ENCODE measurements at regions not wholly inside any gene's neighbourhood (a gene's known extent, or its start where the extent isn't known, plus 50 kb on each side); places are given as distances from the start of the nearest gene placed in this dataset.

DNA sequence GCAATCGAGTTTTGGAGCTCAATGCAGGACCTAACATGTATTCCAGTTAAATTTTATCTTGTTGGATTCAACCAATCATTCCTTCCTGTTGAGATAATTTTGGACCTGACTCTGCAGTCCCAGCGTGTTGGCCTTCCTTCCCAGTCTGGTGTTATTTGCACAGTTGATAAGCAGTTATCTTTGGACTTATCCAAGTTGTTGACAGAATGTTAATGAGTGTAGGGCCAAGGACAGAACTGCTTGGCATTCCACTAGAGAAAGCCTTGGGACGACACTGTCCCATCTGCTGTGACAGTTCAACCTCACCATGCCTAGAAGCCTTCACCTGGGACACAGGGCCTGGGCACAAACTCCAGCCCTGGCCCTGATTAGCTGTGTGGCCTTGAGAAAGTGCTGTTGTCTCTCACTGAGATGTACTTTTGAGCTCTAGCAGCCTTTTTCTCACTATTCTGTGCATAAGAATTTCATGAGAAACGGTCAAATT, 104.1 kb upstream of the SLC25A33 start (continued):
- peak; percentile 90 for TF ChIP-seq NFIC (IDR thresholded peaks at IDR 0.05; ENCODE audit: low read length)
- peak; percentile 95 for TF ChIP-seq ZSCAN30 (CRISPR knock-in tag; IDR thresholded peaks at IDR 0.05)
- no peak; the same call in 1 of the 2 replicates for TF ChIP-seq ZNF143 (CRISPR knock-in tag; IDR thresholded peaks at IDR 0.05)
- peak; percentile 91 for TF ChIP-seq ZMYM3 (CRISPR knock-in tag; IDR thresholded peaks at IDR 0.05)
- TF ChIP-seq ZNF382 (CRISPR knock-in tag; IDR thresholded peaks at IDR 0.05; ENCODE audit: borderline replicate concordance), result no peak
- TF ChIP-seq RAD21 (CRISPR knock-in tag; IDR thresholded peaks at IDR 0.05), result no peak; the same call in 1 of the 2 replicates
- TF ChIP-seq ZNF782 (CRISPR knock-in tag; IDR thresholded peaks at IDR 0.05; ENCODE audit: borderline replicate concordance), result no peak
- TF ChIP-seq, protein P1, sequence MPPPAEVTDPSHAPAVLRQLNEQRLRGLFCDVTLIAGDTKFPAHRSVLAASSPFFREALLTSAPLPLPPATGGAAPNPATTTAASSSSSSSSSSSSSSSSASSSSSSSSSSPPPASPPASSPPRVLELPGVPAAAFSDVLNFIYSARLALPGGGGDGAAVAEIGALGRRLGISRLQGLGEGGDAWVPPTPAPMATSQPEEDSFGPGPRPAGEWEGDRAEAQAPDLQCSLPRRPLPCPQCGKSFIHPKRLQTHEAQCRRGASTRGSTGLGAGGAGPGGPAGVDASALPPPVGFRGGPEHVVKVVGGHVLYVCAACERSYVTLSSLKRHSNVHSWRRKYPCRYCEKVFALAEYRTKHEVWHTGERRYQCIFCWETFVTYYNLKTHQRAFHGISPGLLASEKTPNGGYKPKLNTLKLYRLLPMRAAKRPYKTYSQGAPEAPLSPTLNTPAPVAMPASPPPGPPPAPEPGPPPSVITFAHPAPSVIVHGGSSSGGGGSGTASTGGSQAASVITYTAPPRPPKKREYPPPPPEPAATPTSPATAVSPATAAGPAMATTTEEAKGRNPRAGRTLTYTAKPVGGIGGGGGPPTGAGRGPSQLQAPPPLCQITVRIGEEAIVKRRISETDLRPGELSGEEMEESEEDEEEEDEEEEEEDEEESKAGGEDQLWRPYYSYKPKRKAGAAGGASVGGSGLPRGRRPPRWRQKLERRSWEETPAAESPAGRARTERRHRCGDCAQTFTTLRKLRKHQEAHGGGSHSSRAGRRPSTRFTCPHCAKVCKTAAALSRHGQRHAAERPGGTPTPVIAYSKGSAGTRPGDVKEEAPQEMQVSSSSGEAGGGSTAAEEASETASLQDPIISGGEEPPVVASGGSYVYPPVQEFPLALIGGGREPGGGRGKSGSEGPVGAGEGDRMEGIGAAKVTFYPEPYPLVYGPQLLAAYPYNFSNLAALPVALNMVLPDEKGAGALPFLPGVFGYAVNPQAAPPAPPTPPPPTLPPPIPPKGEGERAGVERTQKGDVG (CRISPR knock-in tag; IDR thresholded peaks at IDR 0.05; ENCODE audit: borderline replicate concordance), result no peak
- no peak for TF ChIP-seq ZNF329 (CRISPR knock-in tag; IDR thresholded peaks at IDR 0.05; ENCODE audit: low read depth)
- peak; percentile 61; the same call in 1 of the 2 replicates for TF ChIP-seq IRF2 (CRISPR knock-in tag; IDR thresholded peaks at IDR 0.05)
- TF ChIP-seq ZNF44 (CRISPR knock-in tag; IDR thresholded peaks at IDR 0.05), result no peak
- TF ChIP-seq GTF2F1 (IDR thresholded peaks at IDR 0.05; ENCODE audit: low read length), result no peak
- TF ChIP-seq HNRNPK (IDR thresholded peaks at IDR 0.05; ENCODE audit: low read depth, low read length, poor library complexity, severe bottlenecking), result no peak
- TF ChIP-seq, protein P2, sequence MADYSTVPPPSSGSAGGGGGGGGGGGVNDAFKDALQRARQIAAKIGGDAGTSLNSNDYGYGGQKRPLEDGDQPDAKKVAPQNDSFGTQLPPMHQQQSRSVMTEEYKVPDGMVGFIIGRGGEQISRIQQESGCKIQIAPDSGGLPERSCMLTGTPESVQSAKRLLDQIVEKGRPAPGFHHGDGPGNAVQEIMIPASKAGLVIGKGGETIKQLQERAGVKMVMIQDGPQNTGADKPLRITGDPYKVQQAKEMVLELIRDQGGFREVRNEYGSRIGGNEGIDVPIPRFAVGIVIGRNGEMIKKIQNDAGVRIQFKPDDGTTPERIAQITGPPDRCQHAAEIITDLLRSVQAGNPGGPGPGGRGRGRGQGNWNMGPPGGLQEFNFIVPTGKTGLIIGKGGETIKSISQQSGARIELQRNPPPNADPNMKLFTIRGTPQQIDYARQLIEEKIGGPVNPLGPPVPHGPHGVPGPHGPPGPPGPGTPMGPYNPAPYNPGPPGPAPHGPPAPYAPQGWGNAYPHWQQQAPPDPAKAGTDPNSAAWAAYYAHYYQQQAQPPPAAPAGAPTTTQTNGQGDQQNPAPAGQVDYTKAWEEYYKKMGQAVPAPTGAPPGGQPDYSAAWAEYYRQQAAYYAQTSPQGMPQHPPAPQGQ (CRISPR knock-in tag; IDR thresholded peaks at IDR 0.05; ENCODE audit: borderline replicate concordance), result no peak
- TF ChIP-seq ZKSCAN8 (CRISPR knock-in tag; IDR thresholded peaks at IDR 0.05; ENCODE audit: borderline replicate concordance), result peak; percentile 68; the same call in 1 of the 2 replicates
- no peak for TF ChIP-seq PLRG1 (conservative IDR thresholded peaks at IDR 0.05)
- no peak for TF ChIP-seq ESRRA (CRISPR knock-in tag; IDR thresholded peaks at IDR 0.05; ENCODE audit: low read depth)
- TF ChIP-seq RFX3 (CRISPR knock-in tag; IDR thresholded peaks at IDR 0.05), result no peak
- TF ChIP-seq, protein P3, sequence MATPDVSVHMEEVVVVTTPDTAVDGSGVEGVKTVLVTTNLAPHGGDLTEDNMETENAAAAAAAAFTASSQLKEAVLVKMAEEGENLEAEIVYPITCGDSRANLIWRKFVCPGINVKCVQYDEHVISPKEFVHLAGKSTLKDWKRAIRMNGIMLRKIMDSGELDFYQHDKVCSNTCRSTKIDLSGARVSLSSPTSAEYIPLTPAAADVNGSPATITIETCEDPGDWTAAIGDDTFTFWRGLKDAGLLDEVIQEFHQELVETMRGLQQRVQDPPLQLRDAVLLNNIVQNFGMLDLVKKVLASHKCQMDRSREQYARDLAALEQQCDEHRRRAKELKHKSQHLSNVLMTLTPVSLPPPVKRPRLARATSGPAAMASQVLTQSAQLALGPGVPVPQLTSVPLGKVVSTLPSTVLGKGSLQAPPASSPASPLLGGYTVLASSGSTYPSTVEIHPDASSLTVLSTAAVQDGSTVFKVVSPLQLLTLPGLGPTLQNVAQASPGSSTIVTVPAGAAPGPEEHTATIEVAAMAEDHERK (CRISPR knock-in tag; IDR thresholded peaks at IDR 0.05; ENCODE audit: low read depth), result no peak
- no peak for TF ChIP-seq ARNT (IDR thresholded peaks at IDR 0.05)
- TF ChIP-seq ASH2L (IDR thresholded peaks at IDR 0.05; ENCODE audit: insufficient read length, low read depth, low read length), result peak; percentile 78
- TF ChIP-seq, protein P4, sequence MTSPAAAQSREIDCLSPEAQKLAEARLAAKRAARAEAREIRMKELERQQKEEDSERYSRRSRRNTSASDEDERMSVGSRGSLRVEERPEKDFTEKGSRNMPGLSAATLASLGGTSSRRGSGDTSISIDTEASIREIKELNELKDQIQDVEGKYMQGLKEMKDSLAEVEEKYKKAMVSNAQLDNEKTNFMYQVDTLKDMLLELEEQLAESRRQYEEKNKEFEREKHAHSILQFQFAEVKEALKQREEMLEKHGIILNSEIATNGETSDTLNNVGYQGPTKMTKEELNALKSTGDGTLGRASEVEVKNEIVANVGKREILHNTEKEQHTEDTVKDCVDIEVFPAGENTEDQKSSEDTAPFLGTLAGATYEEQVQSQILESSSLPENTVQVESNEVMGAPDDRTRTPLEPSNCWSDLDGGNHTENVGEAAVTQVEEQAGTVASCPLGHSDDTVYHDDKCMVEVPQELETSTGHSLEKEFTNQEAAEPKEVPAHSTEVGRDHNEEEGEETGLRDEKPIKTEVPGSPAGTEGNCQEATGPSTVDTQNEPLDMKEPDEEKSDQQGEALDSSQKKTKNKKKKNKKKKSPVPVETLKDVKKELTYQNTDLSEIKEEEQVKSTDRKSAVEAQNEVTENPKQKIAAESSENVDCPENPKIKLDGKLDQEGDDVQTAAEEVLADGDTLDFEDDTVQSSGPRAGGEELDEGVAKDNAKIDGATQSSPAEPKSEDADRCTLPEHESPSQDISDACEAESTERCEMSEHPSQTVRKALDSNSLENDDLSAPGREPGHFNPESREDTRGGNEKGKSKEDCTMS (CRISPR knock-in tag; conservative IDR thresholded peaks at IDR 0.05), result no peak
- no peak for TF ChIP-seq ZNF572 (CRISPR knock-in tag; IDR thresholded peaks at IDR 0.05)
